ENCODE measurements at regions not wholly inside any gene's neighbourhood (a gene's known extent, or its start where the extent isn't known, plus 50 kb on each side); places are given as distances from the start of the nearest gene placed in this dataset.
"Not testable (repeated sequence)": the region's sequence is repeated elsewhere in the genome, so short reads cannot be mapped to it uniquely, and the experiment has no call there.

DNA sequence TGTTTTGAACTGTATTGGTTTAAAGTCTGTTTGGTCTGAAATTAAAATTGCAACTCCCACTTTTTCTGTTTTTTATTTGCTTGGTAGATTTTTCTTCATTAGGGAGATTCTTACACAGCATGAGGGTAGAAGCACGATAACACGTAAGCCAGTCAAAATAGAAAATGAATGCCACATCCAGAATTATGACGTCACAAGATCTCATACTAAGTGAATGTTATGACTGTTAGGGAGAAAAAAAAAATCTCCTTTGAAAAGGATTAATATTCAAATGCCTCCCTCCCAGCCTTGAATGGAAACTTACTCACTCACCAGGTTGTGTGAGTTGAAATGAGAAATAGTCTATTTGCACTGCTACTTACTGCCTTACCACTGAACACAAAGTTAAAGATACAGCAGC is 670.8 kb downstream of the TFAP2A start:
- ChIA-PET POLR2A (no interaction called here), CTCF (ENCODE audit: low intra/inter-chr PET ratio, low total read pairs) (no interaction called here)
- H3K4me1 ChIP-seq (ENCODE audit: insufficient read depth, low read length), result no peaks in the 10 kb centered on the region
- FAIRE-seq (no peak), ATAC-seq (no peak), DNase-seq (ENCODE audit: low spot score) (no peak)
- H3K27ac ChIP-seq (ENCODE audit: extremely low read length, insufficient read depth, low read length), result no peak overlapping the region
- intact Hi-C loops (cut with micrococcal nuclease; ENCODE audit: unreplicated experiment) (no loop called here), in situ Hi-C loops (cut with HindIII; ENCODE audit: extremely low pct_ligation_motif_present, low pct_unique_long_range_greater_than_20kb) (no loop called here)
- no peaks in the 10 kb centered on the region for H3K36me3 ChIP-seq (replicated peaks in 1 of 2; ENCODE audit: control insufficient read depth in 1 of 2, insufficient read depth in 2 of 2, low read length in 2 of 2)
- no peaks in the 10 kb centered on the region for H3K79me2 ChIP-seq (ENCODE audit: insufficient read depth, low read length)
- TF ChIP-seq ATF7 (IDR thresholded peaks at IDR 0.05) (peak; percentile 97), ATF7 (CRISPR knock-in tag; IDR thresholded peaks at IDR 0.05) (no peak), ZC3H4 (CRISPR knock-in tag; IDR thresholded peaks at IDR 0.05; ENCODE audit: borderline replicate concordance) (no peak), CREB1 (IDR thresholded peaks at IDR 0.05) (peak; percentile 99), CREB1 (CRISPR knock-in tag; IDR thresholded peaks at IDR 0.05) (no peak), DPF2 (CRISPR knock-in tag; IDR thresholded peaks at IDR 0.05; ENCODE audit: borderline replicate concordance, low read depth) (no peak)
- no TSS peak for BruUV-seq (replicated peaks)
- no peak overlapping the region for H3K4me3 ChIP-seq (replicated peaks in 1 of 3; ENCODE audit: insufficient read depth in 1 of 3, low read depth in 2 of 3, low read length in 3 of 3)
- no peak overlapping the region for H3K4me2 ChIP-seq (ENCODE audit: low read depth, low read length)
- no peak overlapping the region for H2AFZ ChIP-seq (ENCODE audit: low read length)
- H3K9me3 ChIP-seq (ENCODE audit: low read length), result peaks cover 79% of the 10 kb centered on the region
- 30% methylated on average over 3 of the region's 3 CpGs for WGBS (ENCODE audit: low lambda C conversion rate)
- no peaks in the 10 kb centered on the region for H4K20me1 ChIP-seq (ENCODE audit: insufficient read depth, low read length)
- H3K9ac ChIP-seq (ENCODE audit: insufficient read depth, low read depth, low read length), result no peak overlapping the region
- H3K27me3 ChIP-seq (ENCODE audit: control insufficient read depth in 1 of 2, insufficient read depth in 2 of 2, low read length in 2 of 2), result no peaks in the 10 kb centered on the region

DNA sequence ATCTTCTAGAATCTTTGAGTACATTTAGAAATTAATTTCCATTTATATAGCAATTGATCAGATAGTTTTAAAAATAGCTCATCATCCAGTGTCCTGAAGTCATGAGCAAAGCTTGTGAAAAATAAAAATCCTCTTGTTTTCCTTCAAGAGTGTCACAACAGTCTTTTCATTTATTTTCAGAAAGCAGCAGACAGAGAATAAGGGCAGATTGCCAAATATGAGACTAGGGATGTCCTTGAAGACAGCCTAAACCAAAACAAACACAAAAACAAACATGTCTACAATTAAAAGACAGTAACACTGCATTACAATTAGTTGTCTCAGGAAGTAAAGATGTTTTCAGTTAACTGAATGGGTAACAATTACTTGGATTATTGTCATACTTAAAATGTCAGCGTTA is 682.8 kb downstream of the TFAP2A start:
- ChIA-PET POLR2A (no interaction called here), CTCF (ENCODE audit: low intra/inter-chr PET ratio, low total read pairs) (no interaction called here)
- Histone ChIP-seq H3K79me2 (ENCODE audit: insufficient read depth, low read length) (no peaks in the 10 kb centered on the region), H3K9me3 (ENCODE audit: low read length) (peaks cover 88% of the 10 kb centered on the region), H3K4me3 (replicated peaks in 1 of 3; ENCODE audit: insufficient read depth in 1 of 3, low read depth in 2 of 3, low read length in 3 of 3) (no peak overlapping the region), H3K4me1 (ENCODE audit: insufficient read depth, low read length) (no peaks in the 10 kb centered on the region), H3K36me3 (replicated peaks in 1 of 2; ENCODE audit: control insufficient read depth in 1 of 2, insufficient read depth in 2 of 2, low read length in 2 of 2) (no peaks in the 10 kb centered on the region), H3K27me3 (ENCODE audit: control insufficient read depth in 1 of 2, insufficient read depth in 2 of 2, low read length in 2 of 2) (no peaks in the 10 kb centered on the region), H3K9ac (ENCODE audit: insufficient read depth, low read depth, low read length) (no peak overlapping the region), H3K4me2 (ENCODE audit: low read depth, low read length) (no peak overlapping the region), H3K27ac (ENCODE audit: extremely low read length, insufficient read depth, low read length) (no peak overlapping the region), H2AFZ (ENCODE audit: low read length) (no peak overlapping the region), H4K20me1 (ENCODE audit: insufficient read depth, low read length) (no peaks in the 10 kb centered on the region)
- FAIRE-seq (no peak), DNase-seq (ENCODE audit: low spot score) (no peak), ATAC-seq (no peak)
- TF ChIP-seq BHLHE40 (IDR thresholded peaks at IDR 0.05; ENCODE audit: low read length), result no peak
- no peak for TF ChIP-seq ZNF709 (CRISPR knock-in tag; IDR thresholded peaks at IDR 0.05)
- TF ChIP-seq MYC (CRISPR knock-in tag; IDR thresholded peaks at IDR 0.05; ENCODE audit: borderline replicate concordance), result no peak
- TF ChIP-seq ZNF468 (CRISPR knock-in tag; IDR thresholded peaks at IDR 0.05), result no peak
- TF ChIP-seq RFX1 (IDR thresholded peaks at IDR 0.05), result no peak
- no peak for TF ChIP-seq THAP11 (CRISPR knock-in tag; IDR thresholded peaks at IDR 0.05)
- TF ChIP-seq HMG20B (CRISPR knock-in tag; conservative IDR thresholded peaks at IDR 0.05), result no peak
- TF ChIP-seq ZNF225 (CRISPR knock-in tag; IDR thresholded peaks at IDR 0.05), result no peak
- intact Hi-C loops (cut with micrococcal nuclease; ENCODE audit: unreplicated experiment), result no loop called here
- no TSS peak for BruUV-seq (replicated peaks)
- WGBS (ENCODE audit: low lambda C conversion rate), result 2% methylated on average over 1 of the region's 1 CpG
- in situ Hi-C loops (cut with HindIII; ENCODE audit: extremely low pct_ligation_motif_present, low pct_unique_long_range_greater_than_20kb), result no loop called here

GRCh38 chr6:9725776-9726175 is 689.1 kb downstream of the TFAP2A start:
- not testable (repeated sequence) for H3K79me2 ChIP-seq (ENCODE audit: insufficient read depth, low read length)

More at GRCh38 chr6:9725776-9726175, 689.1 kb downstream of the TFAP2A start:
- H3K9me3 ChIP-seq (ENCODE audit: low read length), result peaks cover 89% of the 10 kb centered on the region
- H3K4me1 ChIP-seq (ENCODE audit: insufficient read depth, low read length); CTCF ChIA-PET (ENCODE audit: low intra/inter-chr PET ratio, low total read pairs); H3K27me3 ChIP-seq (ENCODE audit: control insufficient read depth in 1 of 2, insufficient read depth in 2 of 2, low read length in 2 of 2); BruUV-seq (replicated peaks); intact Hi-C loops (cut with micrococcal nuclease; ENCODE audit: unreplicated experiment); H3K4me2 ChIP-seq (ENCODE audit: low read depth, low read length); DNase-seq (ENCODE audit: low spot score); H4K20me1 ChIP-seq (ENCODE audit: insufficient read depth, low read length); H2AFZ ChIP-seq (ENCODE audit: low read length); ATAC-seq; POLR2A ChIA-PET; FAIRE-seq; H3K4me3 ChIP-seq (replicated peaks in 1 of 3; ENCODE audit: insufficient read depth in 1 of 3, low read depth in 2 of 3, low read length in 3 of 3); in situ Hi-C loops (cut with HindIII; ENCODE audit: extremely low pct_ligation_motif_present, low pct_unique_long_range_greater_than_20kb); H3K9ac ChIP-seq (ENCODE audit: insufficient read depth, low read depth, low read length); H3K36me3 ChIP-seq (replicated peaks in 1 of 2; ENCODE audit: control insufficient read depth in 1 of 2, insufficient read depth in 2 of 2, low read length in 2 of 2); H3K27ac ChIP-seq (ENCODE audit: extremely low read length, insufficient read depth, low read length): not testable (repeated sequence)
- 44% methylated on average over 3 of the region's 3 CpGs for WGBS (ENCODE audit: low lambda C conversion rate)

All from HepG2 (cell line).